A549 (cell line): ENCODE measurements at regions not wholly inside any gene's neighbourhood (a gene's known extent, or its start where the extent isn't known, plus 50 kb on each side); places are given as distances from the start of the nearest gene placed in this dataset.

ENCODE experiments used
- ATAC-seq, 2 experiments: fragments of 200-7000 bp in 1 of 2; fragments of >200 bp in 1 of 2; cut with Nextera tagmentation in 1 of 2; cut with Tn5 transposase in 1 of 2; 3 replicates each; pipeline versions ENCODE4 v1.8.0 to v1.9.1; 2018 to 2020; ENCODE audit warnings: mild to moderate bottlenecking in 1 of 2, moderate library complexity in 1 of 2
- CTCF ChIA-PET: fragments of 300-600 bp; sonication (Branson Sonifier 250); formaldehyde crosslinking; extraction: SDS; loops from one replicate; lab custom pipeline; 2021; ENCODE audit warnings: antibody characterized with exemption, inconsistent platforms; lab: Yijun Ruan, JAX
- POLR2A ChIA-PET: fragments of 350-600 bp; formaldehyde crosslinking; extraction: SDS; loops from one replicate; lab custom pipeline; 2021; ENCODE audit warnings: antibody characterized with exemption, inconsistent platforms; lab: Yijun Ruan, JAX
- DNase-seq, 2 experiments: peaks; one replicate each; pipeline versions ENCODE4 v3.0.0 to v3.0.0-alpha.2; 2011 to 2016; ENCODE audit warnings: low read depth in 1 of 2, low spot score in 1 of 2
- FAIRE-seq: peaks from 2 replicates; lab custom pipeline; 2011; peaks lifted over from hg19 to GRCh38; lab: Jason Lieb, UNC
- H3K27ac ChIP-seq, 2 experiments: fragments of >200 bp; sonication (Bioruptor Twin); formaldehyde crosslinking; 3 replicates each; pipeline ENCODE4 v1.5.1; 2016 to 2017
- H3K4me1 ChIP-seq: fragments of >200 bp; sonication (Bioruptor Twin); formaldehyde crosslinking; 3 replicates; pipeline ENCODE4 v1.6.1; 2016
- H3K4me2 ChIP-seq: fragments of >200 bp; sonication (Bioruptor Twin); formaldehyde crosslinking; 3 replicates; pipeline ENCODE4 v1.6.1; 2016
- H3K4me3 ChIP-seq: fragments of >200 bp; sonication (Bioruptor Twin); formaldehyde crosslinking; 3 replicates; pipeline ENCODE4 v1.5.1; 2016
- H3K9me3 ChIP-seq: fragments of >200 bp; sonication (Bioruptor Twin); formaldehyde crosslinking; 3 replicates; pipeline ENCODE4 v1.6.1; 2016
- CEBPB ChIP-seq, 2 experiments: fragments of >200 bp in 1 of 2; sonication (Bioruptor Twin) in 1 of 2; formaldehyde crosslinking in 1 of 2; IDR thresholded peaks; 2 replicates each; pipeline ENCODE4 v1.6.1; 2012 to 2016
- CHD4 ChIP-seq: fragments of 200-600 bp; sonication (generic); IDR thresholded peaks from 2 replicates; pipeline ENCODE4 v1.6.1; 2016; ENCODE audit warnings: antibody characterized with exemption, mild to moderate bottlenecking, borderline replicate concordance
- EP300 ChIP-seq, 2 experiments: fragments of >200 bp; sonication (Bioruptor Twin); formaldehyde crosslinking; IDR thresholded peaks; 2 replicates in 1 of 2; 3 replicates in 1 of 2; pipeline ENCODE4 v1.6.1; 2016 to 2017
- GATA3 ChIP-seq: IDR thresholded peaks from 2 replicates; pipeline ENCODE4 v1.6.1; 2012; ENCODE audit warnings: borderline replicate concordance
- HOXA7 ChIP-seq: fragments of 250-450 bp; sonication (Bioruptor Pico); IDR thresholded peaks from 2 replicates; pipeline ENCODE4 v1.5.0; 2020; ENCODE audit warnings: mild to moderate bottlenecking, moderate library complexity
- JUN ChIP-seq, 2 experiments: fragments of >200 bp; sonication (Bioruptor Twin); formaldehyde crosslinking; IDR thresholded peaks; 2 replicates in 1 of 2; 3 replicates in 1 of 2; pipeline ENCODE4 v1.6.1; 2016 to 2017
- KDM1A ChIP-seq: fragments of 200-600 bp; sonication (generic); IDR thresholded peaks from 2 replicates; pipeline ENCODE4 v1.6.1; 2016; ENCODE audit warnings: low read depth, mild to moderate bottlenecking
- KDM5A ChIP-seq: fragments of 200-600 bp; sonication (generic); IDR thresholded peaks from 2 replicates; pipeline ENCODE4 v1.6.1; 2016; ENCODE audit warnings: antibody characterized with exemption, mild to moderate bottlenecking
- MYC ChIP-seq: IDR thresholded peaks from 2 replicates; pipeline ENCODE4 v1.6.1; 2012; ENCODE audit warnings: mild to moderate bottlenecking, inconsistent platforms, low read length, improper control_type of control experiment, borderline replicate concordance
- NPAS2 ChIP-seq: fragments of 250-450 bp; sonication (Bioruptor Pico); IDR thresholded peaks from 2 replicates; pipeline ENCODE4 v1.8.0; 2022; ENCODE audit warnings: mild to moderate bottlenecking, moderate library complexity, borderline replicate concordance
- RNF2 ChIP-seq: fragments of 200-600 bp; sonication (generic); IDR thresholded peaks from 2 replicates; pipeline ENCODE4 v1.6.1; 2016; ENCODE audit warnings: low read depth, mild to moderate bottlenecking, antibody characterized with exemption, moderate library complexity, borderline replicate concordance
- SMC3 ChIP-seq: fragments of >200 bp; sonication (Bioruptor Twin); formaldehyde crosslinking; IDR thresholded peaks from 3 replicates; pipeline ENCODE4 v1.6.1; 2018; ENCODE audit warnings: inconsistent platforms
- SREBF2 ChIP-seq: fragments of 450-650 bp; IDR thresholded peaks from 2 replicates; pipeline ENCODE4 v1.6.1; 2014; ENCODE audit warnings: mild to moderate bottlenecking, moderate library complexity
- TFCP2L1 ChIP-seq: fragments of 250-450 bp; sonication (Bioruptor Pico); IDR thresholded peaks from 2 replicates; pipeline ENCODE4 v1.5.0; 2021; ENCODE audit warnings: mild to moderate bottlenecking
- TP53 ChIP-seq: fragments of 250-450 bp; sonication (Bioruptor Pico); IDR thresholded peaks from 2 replicates; pipeline ENCODE4 v1.5.0; 2021; ENCODE audit warnings: mild to moderate bottlenecking, moderate library complexity
- ZFP36 ChIP-seq: fragments of 450-650 bp; IDR thresholded peaks from 2 replicates; pipeline ENCODE4 v1.6.1; 2014; ENCODE audit warnings: borderline replicate concordance; ENCODE audit not compliant: partially characterized antibody
- WGBS: methylation state at CpG from one replicate; pipeline ENCODE4 v1.1.6; 2017; ENCODE audit errors: missing lambda C conversion rate; 5-methylcytosine and 5-hydroxymethylcytosine counted together
- TF ChIP-seq, protein P1 (sequence below): fragments of 250-450 bp; sonication (Bioruptor Pico); IDR thresholded peaks from 2 replicates; pipeline ENCODE4 v1.5.0; 2021; ENCODE audit warnings: mild to moderate bottlenecking, moderate library complexity, borderline replicate concordance
- TF ChIP-seq, protein P2 (sequence below): fragments of 150-350 bp; IDR thresholded peaks from 2 replicates; pipeline ENCODE4 v1.6.1; 2014; ENCODE audit warnings: low read depth, mild to moderate bottlenecking, low read length
- TF ChIP-seq, protein P3 (sequence below): fragments of 250-450 bp; sonication (Bioruptor Pico); IDR thresholded peaks from 2 replicates; pipeline ENCODE4 v1.5.0; 2020; ENCODE audit warnings: low read depth, mild to moderate bottlenecking, moderate library complexity
- TF ChIP-seq, protein P4 (sequence below): IDR thresholded peaks from 2 replicates; pipeline ENCODE4 v1.6.1; 2012

DNA sequence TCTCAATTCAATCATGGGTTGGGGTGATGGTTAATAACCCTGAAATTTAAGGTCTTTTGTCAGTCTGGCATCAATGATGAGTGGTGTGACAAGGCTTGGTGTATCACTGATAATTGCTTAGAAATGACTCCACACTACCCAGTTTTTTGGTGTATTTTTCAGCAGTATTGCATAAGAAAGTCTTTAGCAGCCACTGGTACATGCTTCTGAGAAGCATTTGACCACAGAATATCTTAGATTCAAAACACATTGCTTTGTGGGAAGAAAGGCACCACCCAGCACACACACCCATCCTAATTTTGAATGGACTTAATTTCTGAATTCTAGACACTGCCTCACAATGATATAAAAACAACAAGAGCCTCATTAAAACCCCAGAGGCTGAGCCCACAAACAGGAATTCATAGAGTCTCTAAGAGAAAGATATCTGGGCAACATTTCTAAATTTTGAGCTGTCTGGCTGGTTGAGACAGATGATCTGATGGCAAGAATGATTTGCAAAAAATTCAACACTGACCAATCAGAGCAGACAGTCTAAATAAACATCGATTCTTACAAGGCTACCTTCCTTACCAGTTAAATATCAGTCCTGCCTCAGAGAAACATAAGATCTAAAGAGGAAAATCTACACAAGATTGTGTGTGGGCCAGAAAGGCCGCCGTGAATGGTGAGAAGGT is 114.7 kb upstream of the CYP1B1 start:
- H3K4me2 ChIP-seq, result no peak overlapping the region
- POLR2A ChIA-PET, result no interaction called here
- WGBS, result 83% methylated on average over 3 of the region's 3 CpGs

DNA sequence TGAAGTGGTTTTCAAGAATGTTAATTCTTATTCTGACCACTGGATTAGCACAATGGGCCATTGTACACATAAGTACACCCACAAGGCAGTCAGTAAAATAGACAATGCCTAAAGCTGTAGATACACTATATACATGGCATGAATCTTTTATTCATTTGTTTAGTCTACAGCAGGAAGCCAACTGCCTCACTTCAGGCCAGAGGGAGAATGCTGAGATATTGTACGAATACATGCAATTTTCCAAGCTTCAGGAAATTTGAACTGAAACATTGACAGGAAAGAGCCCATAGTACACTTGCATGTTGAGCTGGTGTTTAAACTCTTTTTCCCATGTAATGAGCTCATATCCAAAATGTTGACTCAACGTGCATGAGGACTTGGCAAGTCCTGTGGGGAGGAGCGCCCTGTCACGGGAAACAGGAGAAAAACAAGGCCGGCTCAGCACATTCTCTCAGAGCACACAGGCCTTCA is 111.6 kb upstream of the CYP1B1 start:
- Histone ChIP-seq H3K9me3 (no peaks in the 10 kb centered on the region), H3K4me3 (no peak overlapping the region), H3K4me2 (no peak overlapping the region), H3K4me1 (peaks cover 8% of the 10 kb centered on the region; the same call in 2 of the 3 replicates), H3K27ac (no peak overlapping the region)
- CTCF ChIA-PET, result interaction anchor here (0.5 to 1.1 kb wide), 2 partner anchors 87 to 915 kb away, joined by 3 to 4 read pairs; no protein-coding TSS in a partner anchor
- POLR2A ChIA-PET, result no interaction called here
- TF ChIP-seq KDM1A, result no peak
- TF ChIP-seq, protein P1, sequence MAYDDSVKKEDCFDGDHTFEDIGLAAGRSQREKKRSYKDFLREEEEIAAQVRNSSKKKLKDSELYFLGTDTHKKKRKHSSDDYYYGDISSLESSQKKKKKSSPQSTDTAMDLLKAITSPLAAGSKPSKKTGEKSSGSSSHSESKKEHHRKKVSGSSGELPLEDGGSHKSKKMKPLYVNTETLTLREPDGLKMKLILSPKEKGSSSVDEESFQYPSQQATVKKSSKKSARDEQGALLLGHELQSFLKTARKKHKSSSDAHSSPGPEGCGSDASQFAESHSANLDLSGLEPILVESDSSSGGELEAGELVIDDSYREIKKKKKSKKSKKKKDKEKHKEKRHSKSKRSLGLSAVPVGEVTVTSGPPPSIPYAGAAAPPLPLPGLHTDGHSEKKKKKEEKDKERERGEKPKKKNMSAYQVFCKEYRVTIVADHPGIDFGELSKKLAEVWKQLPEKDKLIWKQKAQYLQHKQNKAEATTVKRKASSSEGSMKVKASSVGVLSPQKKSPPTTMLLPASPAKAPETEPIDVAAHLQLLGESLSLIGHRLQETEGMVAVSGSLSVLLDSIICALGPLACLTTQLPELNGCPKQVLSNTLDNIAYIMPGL (CRISPR knock-in tag), result no peak
- no peak for TF ChIP-seq TFCP2L1 (CRISPR knock-in tag)
- TF ChIP-seq SMC3, result no peak
- TF ChIP-seq MYC, result no peak
- no peak for TF ChIP-seq KDM5A
- TF ChIP-seq HOXA7 (CRISPR knock-in tag), result no peak
- no peak for TF ChIP-seq EP300 (IDR thresholded peaks at IDR 0.05)
- no peak for TF ChIP-seq NPAS2
- no peak for TF ChIP-seq SREBF2
- no peak for TF ChIP-seq TP53
- TF ChIP-seq, protein P2, sequence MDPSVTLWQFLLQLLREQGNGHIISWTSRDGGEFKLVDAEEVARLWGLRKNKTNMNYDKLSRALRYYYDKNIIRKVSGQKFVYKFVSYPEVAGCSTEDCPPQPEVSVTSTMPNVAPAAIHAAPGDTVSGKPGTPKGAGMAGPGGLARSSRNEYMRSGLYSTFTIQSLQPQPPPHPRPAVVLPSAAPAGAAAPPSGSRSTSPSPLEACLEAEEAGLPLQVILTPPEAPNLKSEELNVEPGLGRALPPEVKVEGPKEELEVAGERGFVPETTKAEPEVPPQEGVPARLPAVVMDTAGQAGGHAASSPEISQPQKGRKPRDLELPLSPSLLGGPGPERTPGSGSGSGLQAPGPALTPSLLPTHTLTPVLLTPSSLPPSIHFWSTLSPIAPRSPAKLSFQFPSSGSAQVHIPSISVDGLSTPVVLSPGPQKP, result no peak
- TF ChIP-seq, protein P3, sequence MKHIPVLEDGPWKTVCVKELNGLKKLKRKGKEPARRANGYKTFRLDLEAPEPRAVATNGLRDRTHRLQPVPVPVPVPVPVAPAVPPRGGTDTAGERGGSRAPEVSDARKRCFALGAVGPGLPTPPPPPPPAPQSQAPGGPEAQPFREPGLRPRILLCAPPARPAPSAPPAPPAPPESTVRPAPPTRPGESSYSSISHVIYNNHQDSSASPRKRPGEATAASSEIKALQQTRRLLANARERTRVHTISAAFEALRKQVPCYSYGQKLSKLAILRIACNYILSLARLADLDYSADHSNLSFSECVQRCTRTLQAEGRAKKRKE (CRISPR knock-in tag), result no peak
- TF ChIP-seq, protein P4, sequence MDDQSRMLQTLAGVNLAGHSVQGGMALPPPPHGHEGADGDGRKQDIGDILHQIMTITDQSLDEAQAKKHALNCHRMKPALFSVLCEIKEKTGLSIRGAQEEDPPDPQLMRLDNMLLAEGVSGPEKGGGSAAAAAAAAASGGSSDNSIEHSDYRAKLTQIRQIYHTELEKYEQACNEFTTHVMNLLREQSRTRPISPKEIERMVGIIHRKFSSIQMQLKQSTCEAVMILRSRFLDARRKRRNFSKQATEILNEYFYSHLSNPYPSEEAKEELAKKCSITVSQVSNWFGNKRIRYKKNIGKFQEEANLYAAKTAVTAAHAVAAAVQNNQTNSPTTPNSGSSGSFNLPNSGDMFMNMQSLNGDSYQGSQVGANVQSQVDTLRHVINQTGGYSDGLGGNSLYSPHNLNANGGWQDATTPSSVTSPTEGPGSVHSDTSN, result no peak
- TF ChIP-seq GATA3, result no peak
- no peak for TF ChIP-seq JUN (IDR thresholded peaks at IDR 0.05)
- no peak for TF ChIP-seq ZFP36
- no peak for TF ChIP-seq CEBPB (IDR thresholded peaks at IDR 0.05)
- no peak for FAIRE-seq
- no peak for DNase-seq
- ATAC-seq, result no peak
- 81% methylated on average over 5 of the region's 5 CpGs for WGBS

More for the DNA sequence above, 114.7 kb upstream of the CYP1B1 start:
- ATAC-seq (no peak), FAIRE-seq (no peak)
- no peak overlapping the region for H3K27ac ChIP-seq
- TF ChIP-seq CHD4, result no peak
- TF ChIP-seq RNF2, result no peak
- TF ChIP-seq, all 56 proteins: peak for 0
- peaks cover 8% of the 10 kb centered on the region; the same call in 2 of the 3 replicates for H3K4me1 ChIP-seq
- H3K9me3 ChIP-seq, result no peaks in the 10 kb centered on the region
- no peak for DNase-seq
- H3K4me3 ChIP-seq, result no peak overlapping the region
- CTCF ChIA-PET, result no interaction called here
